ENCODE measurements at regions not wholly inside any gene's neighbourhood (a gene's known extent, or its start where the extent isn't known, plus 50 kb on each side); places are given as distances from the start of the nearest gene placed in this dataset.

DNA sequence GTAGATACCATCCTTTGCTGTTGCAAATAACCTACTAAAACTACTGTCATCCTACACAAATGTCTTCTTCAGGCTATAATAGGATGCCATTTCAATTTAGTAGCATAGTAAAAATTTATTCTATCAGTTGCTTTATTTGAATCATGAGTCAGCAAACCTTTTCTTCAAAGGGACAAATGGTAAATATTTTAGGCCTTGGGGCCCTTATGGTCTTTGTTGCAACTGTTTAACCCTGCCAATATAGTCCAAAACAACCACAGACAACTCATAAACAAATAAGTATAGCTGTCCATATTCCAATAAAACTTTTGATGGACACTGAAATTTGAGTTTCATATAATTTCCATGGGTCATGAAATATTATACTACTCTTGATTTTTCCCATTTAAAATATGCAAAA is 54.0 kb upstream of the CCBE1 start:
- Mint-ChIP-seq H3K36me3 (no peaks in the 10 kb centered on the region), H3K9me3 (no peaks in the 10 kb centered on the region), H3K4me3 (no peak overlapping the region), H3K4me1 (no peaks in the 10 kb centered on the region), H3K27ac (no peak overlapping the region)
- no peak for ATAC-seq
- DNase-seq (ENCODE audit: low spot score in 2 of 2): no peak

DNA sequence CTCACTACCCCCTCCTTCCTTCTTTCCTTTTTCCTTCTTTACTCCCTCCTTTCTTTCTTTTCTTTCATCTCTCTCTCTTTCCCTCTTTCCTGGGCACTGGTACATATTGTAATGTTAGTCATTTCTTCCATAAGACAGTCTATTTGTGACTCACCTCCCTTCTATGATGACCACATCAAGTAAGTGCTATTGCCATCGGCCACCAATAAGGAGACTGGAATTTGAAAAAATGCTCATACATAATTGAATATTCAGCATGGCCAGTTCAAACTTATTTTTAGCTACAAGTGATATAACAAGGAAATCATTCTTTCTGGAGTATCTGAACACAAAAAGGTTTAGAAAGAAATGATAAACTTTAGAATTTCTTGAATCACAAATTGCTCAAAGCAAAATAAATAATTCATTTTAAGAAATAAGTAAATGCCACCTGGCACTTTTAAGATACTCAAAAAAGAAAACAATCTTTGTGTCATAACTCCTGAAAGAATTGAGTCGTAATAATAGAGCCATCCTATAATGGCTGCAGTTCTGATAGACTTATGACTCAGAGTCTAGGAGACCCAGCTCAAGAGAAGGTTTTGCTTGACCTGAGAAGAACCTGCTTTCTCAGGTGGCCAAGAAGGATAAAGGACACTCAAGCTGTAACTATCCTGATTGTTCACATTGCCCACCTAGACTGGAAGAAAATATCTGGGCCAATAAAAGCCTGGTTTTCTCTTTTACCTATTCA is 51.6 kb upstream of the CCBE1 start:
- Mint-ChIP-seq H3K4me1 (no peaks in the 10 kb centered on the region), H3K9me3 (no peaks in the 10 kb centered on the region), H3K27ac (no peak overlapping the region), H3K4me3 (no peak overlapping the region), H3K36me3 (no peaks in the 10 kb centered on the region)
- ATAC-seq: no peak
- no peak for DNase-seq (ENCODE audit: low spot score in 2 of 2)
